BLaER1 treated with 17β-estradiol and CSF1 and Interleukin-3, amounts not matched to agents 10 nM and 100 nM (cell line): ENCODE measurements at regions not wholly inside any gene's neighbourhood (a gene's known extent, or its start where the extent isn't known, plus 50 kb on each side); places are given as distances from the start of the nearest gene placed in this dataset.

ENCODE experiments used
- H3K27ac ChIP-seq, 11 experiments: shearing (Covaris generic); formaldehyde crosslinking; 2 replicates each; pipeline ENCODE4 v1.8.1; 2022
- H3K27me3 ChIP-seq, 11 experiments: shearing (Covaris generic); formaldehyde crosslinking; 2 replicates each; pipeline ENCODE4 v1.8.1; 2022
- H3K36me3 ChIP-seq, 11 experiments: shearing (Covaris generic); formaldehyde crosslinking; 2 replicates each; pipeline ENCODE4 v1.8.1; 2022
- H3K4me1 ChIP-seq, 10 experiments: shearing (Covaris generic); formaldehyde crosslinking; 2 replicates each; pipeline ENCODE4 v1.8.1; 2022
- H3K4me2 ChIP-seq, 11 experiments: shearing (Covaris generic); formaldehyde crosslinking; 2 replicates each; pipeline ENCODE4 v1.8.1; 2022
- H3K4me3 ChIP-seq, 10 experiments: shearing (Covaris generic); formaldehyde crosslinking; 2 replicates each; pipeline ENCODE4 v1.8.1; 2022
- H3K9ac ChIP-seq, 11 experiments: shearing (Covaris generic); formaldehyde crosslinking; 2 replicates each; pipeline ENCODE4 v1.8.1; 2022
- H3K9me3 ChIP-seq, 11 experiments: shearing (Covaris generic); formaldehyde crosslinking; replicated peaks in 1 of 11; 2 replicates each; pipeline ENCODE4 v1.8.1; 2022
- H4K20me1 ChIP-seq, 11 experiments: shearing (Covaris generic); formaldehyde crosslinking; 2 replicates each; pipeline ENCODE4 v1.8.1; 2022
- Cebpa-rat ChIP-seq, 11 experiments: shearing (Covaris generic); IDR thresholded peaks; 2 replicates each; pipeline ENCODE4 v1.8.1; 2022

GRCh38 chr16:63553980-63554379 is 1517.7 kb upstream of the CDH8 start:
- Histone ChIP-seq H4K20me1 (no peaks in the 10 kb centered on the region), H3K4me2 (no peak overlapping the region), H3K4me1 (no peaks in the 10 kb centered on the region), H3K36me3 (no peaks in the 10 kb centered on the region), H3K27me3 (no peaks in the 10 kb centered on the region), H3K27ac (no peak overlapping the region), H3K9ac (no peak overlapping the region), H3K4me3 (no peak overlapping the region), H3K9me3 (peaks cover 0 to 9% (median 4%) of the 10 kb centered on the region in 11 experiments; a peak in 7 of 22 replicates)
- TF ChIP-seq Cebpa-rat (IDR thresholded peaks at IDR 0.05): no peak

GRCh38 chr16:63539276-63539675 is 1503.0 kb upstream of the CDH8 start:
- Histone ChIP-seq H3K4me3 (no peak overlapping the region), H3K27ac (no peak overlapping the region), H3K4me1 (no peaks in the 10 kb centered on the region)

GRCh38 chr16:63530974-63531373 is 1494.7 kb upstream of the CDH8 start:
- Histone ChIP-seq H3K4me1 (no peaks in the 10 kb centered on the region), H3K27me3 (no peaks in the 10 kb centered on the region), H3K9me3 (peaks cover 4 to 23% (median 15%) of the 10 kb centered on the region in 11 experiments; a peak in 18 of 22 replicates), H4K20me1 (no peaks in the 10 kb centered on the region), H3K36me3 (no peaks in the 10 kb centered on the region), H3K9ac (no peak overlapping the region), H3K27ac (no peak overlapping the region), H3K4me2 (no peak overlapping the region), H3K4me3 (no peak overlapping the region)
- no peak for TF ChIP-seq Cebpa-rat (IDR thresholded peaks at IDR 0.05)

More at GRCh38 chr16:63539276-63539675, 1503.0 kb upstream of the CDH8 start:
- TF ChIP-seq Cebpa-rat (IDR thresholded peaks at IDR 0.05): no peak
- Histone ChIP-seq H3K4me2 (no peak overlapping the region), H3K36me3 (no peaks in the 10 kb centered on the region), H3K27me3 (no peaks in the 10 kb centered on the region), H3K9me3 (peaks cover 0 to 6% (median 1%) of the 10 kb centered on the region in 11 experiments; a peak in 6 of 22 replicates), H4K20me1 (no peaks in the 10 kb centered on the region), H3K9ac (no peak overlapping the region)

GRCh38 chr16:63530208-63530607 is 1494.0 kb upstream of the CDH8 start:
- Histone ChIP-seq H4K20me1 (no peaks in the 10 kb centered on the region), H3K4me2 (no peak overlapping the region), H3K27ac (no peak overlapping the region), H3K4me1 (no peaks in the 10 kb centered on the region), H3K36me3 (no peaks in the 10 kb centered on the region), H3K9me3 (peaks cover 4 to 28% (median 18%) of the 10 kb centered on the region in 11 experiments; a peak in 18 of 22 replicates), H3K9ac (no peak overlapping the region), H3K27me3 (no peaks in the 10 kb centered on the region), H3K4me3 (no peak overlapping the region)
- no peak for TF ChIP-seq Cebpa-rat (IDR thresholded peaks at IDR 0.05)

GRCh38 chr16:63527404-63527803 is 1491.2 kb upstream of the CDH8 start:
- Histone ChIP-seq H3K9me3 (peaks cover 0 to 12% (median 6%) of the 10 kb centered on the region in 11 experiments; a peak in 11 of 22 replicates), H3K4me3 (no peak overlapping the region), H3K36me3 (no peaks in the 10 kb centered on the region), H3K4me1 (no peaks in the 10 kb centered on the region), H3K27me3 (no peaks in the 10 kb centered on the region), H3K4me2 (no peak overlapping the region), H3K9ac (no peak overlapping the region), H3K27ac (no peak overlapping the region), H4K20me1 (no peaks in the 10 kb centered on the region)
- TF ChIP-seq Cebpa-rat (IDR thresholded peaks at IDR 0.05): no peak

GRCh38 chr16:63516394-63516793 is 1480.2 kb upstream of the CDH8 start:
- Histone ChIP-seq H3K9me3 (no peaks in the 10 kb centered on the region), H3K27ac (no peak overlapping the region), H3K4me2 (no peak overlapping the region), H3K27me3 (no peaks in the 10 kb centered on the region), H4K20me1 (no peaks in the 10 kb centered on the region), H3K36me3 (no peaks in the 10 kb centered on the region), H3K9ac (no peak overlapping the region), H3K4me1 (no peaks in the 10 kb centered on the region), H3K4me3 (no peak overlapping the region)
- TF ChIP-seq Cebpa-rat (IDR thresholded peaks at IDR 0.05): no peak

- Histone ChIP-seq H3K36me3 (no peaks in the 10 kb centered on the region), H3K4me3 (no peak overlapping the region), H3K4me2 (no peak overlapping the region), H3K4me1 (no peaks in the 10 kb centered on the region), H3K27me3 (no peaks in the 10 kb centered on the region), H3K27ac (no peak overlapping the region), H4K20me1 (no peaks in the 10 kb centered on the region), H3K9me3 (no peaks in the 10 kb centered on the region), H3K9ac (no peak overlapping the region)
- no peak for TF ChIP-seq Cebpa-rat (IDR thresholded peaks at IDR 0.05)
Observed at GRCh38 chr16:63512910-63513309, 1476.7 kb upstream of the CDH8 start.

- H3K9ac ChIP-seq: no peak overlapping the region
- H4K20me1 ChIP-seq: no peaks in the 10 kb centered on the region
- no peak overlapping the region for H3K4me2 ChIP-seq
- no peak for TF ChIP-seq Cebpa-rat (IDR thresholded peaks at IDR 0.05)
- no peaks in the 10 kb centered on the region for H3K27me3 ChIP-seq
- no peak overlapping the region for H3K27ac ChIP-seq
- H3K9me3 ChIP-seq: no peaks in the 10 kb centered on the region
- no peak overlapping the region for H3K4me3 ChIP-seq
- no peaks in the 10 kb centered on the region for H3K4me1 ChIP-seq
- no peaks in the 10 kb centered on the region for H3K36me3 ChIP-seq
Observed at GRCh38 chr16:63497408-63497807, 1461.2 kb upstream of the CDH8 start.

GRCh38 chr16:63496282-63496681 is 1460.0 kb upstream of the CDH8 start:
- Histone ChIP-seq H3K27ac (no peak overlapping the region), H3K4me3 (no peak overlapping the region), H3K9ac (no peak overlapping the region), H3K9me3 (no peaks in the 10 kb centered on the region), H4K20me1 (no peaks in the 10 kb centered on the region), H3K27me3 (no peaks in the 10 kb centered on the region), H3K4me2 (no peak overlapping the region), H3K36me3 (no peaks in the 10 kb centered on the region), H3K4me1 (no peaks in the 10 kb centered on the region)
- TF ChIP-seq Cebpa-rat (IDR thresholded peaks at IDR 0.05): no peak

- Histone ChIP-seq H3K4me1 (no peaks in the 10 kb centered on the region), H3K9ac (no peak overlapping the region), H3K4me2 (no peak overlapping the region), H3K36me3 (no peaks in the 10 kb centered on the region), H3K27me3 (no peaks in the 10 kb centered on the region), H4K20me1 (no peaks in the 10 kb centered on the region), H3K4me3 (no peak overlapping the region), H3K9me3 (no peaks in the 10 kb centered on the region), H3K27ac (no peak overlapping the region)
- no peak for TF ChIP-seq Cebpa-rat (IDR thresholded peaks at IDR 0.05)
Observed at GRCh38 chr16:63488955-63489354, 1452.7 kb upstream of the CDH8 start.
